ENCODE measurements at regions not wholly inside any gene's neighbourhood (a gene's known extent, or its start where the extent isn't known, plus 50 kb on each side); places are given as distances from the start of the nearest gene placed in this dataset.

DNA sequence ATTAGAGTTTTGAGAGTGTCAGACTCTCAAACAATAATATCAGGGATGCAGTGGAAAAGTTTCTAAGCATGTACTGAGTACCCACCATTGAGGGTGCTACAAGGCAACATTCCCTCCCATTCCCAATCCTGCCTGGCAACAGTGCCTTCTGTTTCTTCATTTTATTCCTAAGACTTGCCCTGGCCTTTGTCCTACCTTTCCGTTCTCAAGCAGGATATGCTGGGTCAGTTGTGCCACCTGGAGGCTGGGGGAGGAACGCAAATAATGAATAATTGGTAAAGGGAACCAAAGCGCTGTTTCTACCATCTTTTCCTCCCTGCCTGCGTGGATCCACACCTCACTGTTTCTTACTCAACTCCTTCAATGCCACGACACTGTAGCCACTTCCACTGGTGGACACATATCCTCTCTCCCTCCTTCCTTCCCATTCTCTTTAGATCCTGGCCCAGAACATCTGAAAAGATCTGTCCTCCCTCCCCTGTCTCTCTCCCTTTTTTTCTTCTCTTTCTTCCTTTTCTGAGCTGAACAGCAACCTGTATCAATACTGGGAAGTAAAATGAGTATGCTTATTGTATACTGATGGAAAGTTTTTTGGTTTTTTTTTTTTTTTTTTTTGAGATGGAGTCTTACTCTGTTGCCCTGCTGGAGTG lies 149.5 kb downstream of the C9orf152 start (continued):
- TF ChIP-seq RFX5 (IDR thresholded peaks at IDR 0.05; ENCODE audit: low read depth, low read length) (peak; percentile 96), TBX2 (CRISPR knock-in tag; IDR thresholded peaks at IDR 0.05; ENCODE audit: borderline replicate concordance) (no peak), TOPORS (CRISPR knock-in tag; IDR thresholded peaks at IDR 0.05) (no peak), PCBP2 (optimal IDR thresholded peaks at IDR 0.05; ENCODE audit: low read depth, low read length, poor library complexity, severe bottlenecking) (no peak), ZNF570 (CRISPR knock-in tag; IDR thresholded peaks at IDR 0.05; ENCODE audit: borderline replicate concordance) (no peak), ZNF749 (CRISPR knock-in tag; IDR thresholded peaks at IDR 0.05; ENCODE audit: borderline replicate concordance) (no peak), ATF3 (CRISPR knock-in tag; IDR thresholded peaks at IDR 0.05) (no peak), ZNF7 (CRISPR knock-in tag; IDR thresholded peaks at IDR 0.05) (no peak), GTF3A (CRISPR knock-in tag; conservative IDR thresholded peaks at IDR 0.05) (no peak), ZNF530 (CRISPR knock-in tag; IDR thresholded peaks at IDR 0.05; ENCODE audit: low read depth) (no peak), RARA (CRISPR knock-in tag; IDR thresholded peaks at IDR 0.05) (no peak), ZNF441 (CRISPR knock-in tag; IDR thresholded peaks at IDR 0.05; ENCODE audit: borderline replicate concordance) (no peak), SALL1 (CRISPR knock-in tag; IDR thresholded peaks at IDR 0.05) (peak; percentile 19; the same call in 1 of the 2 replicates), TCF12 (IDR thresholded peaks at IDR 0.05) (no peak), TCF12 (CRISPR knock-in tag; IDR thresholded peaks at IDR 0.05) (no peak), ZHX1 (CRISPR knock-in tag; IDR thresholded peaks at IDR 0.05; ENCODE audit: low read depth) (no peak), MAZ (IDR thresholded peaks at IDR 0.05; ENCODE audit: borderline replicate concordance, low read depth, low read length) (no peak), MAZ (CRISPR knock-in tag; IDR thresholded peaks at IDR 0.05; ENCODE audit: low read depth) (no peak), PITX1 (CRISPR knock-in tag; IDR thresholded peaks at IDR 0.05) (no peak), SETDB1 (CRISPR knock-in tag; IDR thresholded peaks at IDR 0.05; ENCODE audit: borderline replicate concordance) (no peak), HNRNPLL (IDR thresholded peaks at IDR 0.05; ENCODE audit: low read depth, low read length, poor library complexity, severe bottlenecking) (no peak), DR1 (CRISPR knock-in tag; IDR thresholded peaks at IDR 0.05) (no peak)
- TF ChIP-seq, protein P1, sequence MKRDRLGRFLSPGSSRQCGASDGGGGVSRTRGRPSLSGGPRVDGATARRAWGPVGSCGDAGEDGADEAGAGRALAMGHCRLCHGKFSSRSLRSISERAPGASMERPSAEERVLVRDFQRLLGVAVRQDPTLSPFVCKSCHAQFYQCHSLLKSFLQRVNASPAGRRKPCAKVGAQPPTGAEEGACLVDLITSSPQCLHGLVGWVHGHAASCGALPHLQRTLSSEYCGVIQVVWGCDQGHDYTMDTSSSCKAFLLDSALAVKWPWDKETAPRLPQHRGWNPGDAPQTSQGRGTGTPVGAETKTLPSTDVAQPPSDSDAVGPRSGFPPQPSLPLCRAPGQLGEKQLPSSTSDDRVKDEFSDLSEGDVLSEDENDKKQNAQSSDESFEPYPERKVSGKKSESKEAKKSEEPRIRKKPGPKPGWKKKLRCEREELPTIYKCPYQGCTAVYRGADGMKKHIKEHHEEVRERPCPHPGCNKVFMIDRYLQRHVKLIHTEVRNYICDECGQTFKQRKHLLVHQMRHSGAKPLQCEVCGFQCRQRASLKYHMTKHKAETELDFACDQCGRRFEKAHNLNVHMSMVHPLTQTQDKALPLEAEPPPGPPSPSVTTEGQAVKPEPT (CRISPR knock-in tag; IDR thresholded peaks at IDR 0.05; ENCODE audit: low read depth) = no peak
- TF ChIP-seq, protein P2, sequence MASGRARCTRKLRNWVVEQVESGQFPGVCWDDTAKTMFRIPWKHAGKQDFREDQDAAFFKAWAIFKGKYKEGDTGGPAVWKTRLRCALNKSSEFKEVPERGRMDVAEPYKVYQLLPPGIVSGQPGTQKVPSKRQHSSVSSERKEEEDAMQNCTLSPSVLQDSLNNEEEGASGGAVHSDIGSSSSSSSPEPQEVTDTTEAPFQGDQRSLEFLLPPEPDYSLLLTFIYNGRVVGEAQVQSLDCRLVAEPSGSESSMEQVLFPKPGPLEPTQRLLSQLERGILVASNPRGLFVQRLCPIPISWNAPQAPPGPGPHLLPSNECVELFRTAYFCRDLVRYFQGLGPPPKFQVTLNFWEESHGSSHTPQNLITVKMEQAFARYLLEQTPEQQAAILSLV (CRISPR knock-in tag; IDR thresholded peaks at IDR 0.05; ENCODE audit: borderline replicate concordance) = no peak
